Mesenchymal stem cell (in vitro differentiated cells and primary cell): ENCODE measurements at regions not wholly inside any gene's neighbourhood (a gene's known extent, or its start where the extent isn't known, plus 50 kb on each side); places are given as distances from the start of the nearest gene placed in this dataset.

ENCODE experiments used
- DNase-seq: peaks from one replicate; pipeline ENCODE4 v3.0.0-alpha.2; 2013
- H2AFZ ChIP-seq: one replicate; pipeline ENCODE4 v1.6.1; 2013; ENCODE audit warnings: low read depth, mild to moderate bottlenecking, control low read depth, inconsistent platforms, low read length, moderate library complexity
- H2AK5ac ChIP-seq: 2 replicates; pipeline ENCODE4 v1.6.1; 2013; ENCODE audit warnings: low read length, moderate library complexity, mild to moderate bottlenecking, inconsistent platforms; ENCODE audit not compliant: severe bottlenecking
- H2BK120ac ChIP-seq: one replicate; pipeline ENCODE4 v1.6.1; 2013; ENCODE audit warnings: low read depth, mild to moderate bottlenecking, inconsistent platforms, low read length, moderate library complexity
- H2BK12ac ChIP-seq, 2 experiments: one replicate each; pipeline ENCODE4 v1.6.1; 2013; ENCODE audit warnings: inconsistent platforms in 2 of 2, low read length in 2 of 2, mild to moderate bottlenecking in 2 of 2, moderate library complexity in 2 of 2, control low read depth in 1 of 2
- H2BK15ac ChIP-seq: one replicate; pipeline ENCODE4 v1.6.1; 2013; ENCODE audit warnings: mild to moderate bottlenecking, low read depth, inconsistent platforms; ENCODE audit not compliant: poor library complexity, severe bottlenecking
- H2BK5ac ChIP-seq: 2 replicates; pipeline ENCODE4 v1.6.1; 2013; ENCODE audit warnings: low read depth, mild to moderate bottlenecking, low read length, control low read depth, inconsistent platforms; ENCODE audit not compliant: poor library complexity, severe bottlenecking
- H3K14ac ChIP-seq, 2 experiments: one replicate each; pipeline ENCODE4 v1.6.1; 2013; ENCODE audit warnings: inconsistent platforms in 2 of 2, low read length in 2 of 2, control low read depth in 1 of 2, mild to moderate bottlenecking in 1 of 2, moderate library complexity in 1 of 2
- H3K18ac ChIP-seq, 2 experiments: one replicate each; pipeline ENCODE4 v1.6.1; 2013; ENCODE audit warnings: inconsistent platforms in 2 of 2, low read length in 2 of 2, control low read depth in 1 of 2, low read depth in 1 of 2, mild to moderate bottlenecking in 1 of 2
- H3K23ac ChIP-seq, 2 experiments: one replicate each; pipeline ENCODE4 v1.6.1; 2013; ENCODE audit warnings: inconsistent platforms in 2 of 2, low read length in 2 of 2, mild to moderate bottlenecking in 2 of 2, moderate library complexity in 2 of 2, control low read depth in 1 of 2
- H3K27ac ChIP-seq: 2 replicates; pipeline ENCODE4 v1.5.1; 2013; ENCODE audit warnings: mild to moderate bottlenecking, moderate library complexity, low read length, control low read depth, inconsistent platforms; ENCODE audit not compliant: poor library complexity, severe bottlenecking
- H3K27me3 ChIP-seq, 2 experiments: 2 replicates each; pipeline versions ENCODE4 v1.6.1 to v1.7.0; 2013; ENCODE audit warnings: low read length in 2 of 2, mild to moderate bottlenecking in 2 of 2, moderate library complexity in 2 of 2, control low read depth in 1 of 2, inconsistent platforms in 1 of 2; ENCODE audit not compliant: control insufficient read depth in 1 of 2, insufficient read depth in 1 of 2
- H3K36me3 ChIP-seq, 2 experiments: 2 replicates each; pipeline versions ENCODE4 v1.6.1 to v1.7.0; 2013; ENCODE audit warnings: low read length in 2 of 2, control low read depth in 1 of 2, inconsistent platforms in 1 of 2, low read depth in 1 of 2, mild to moderate bottlenecking in 1 of 2; ENCODE audit not compliant: insufficient read depth in 2 of 2, control insufficient read depth in 1 of 2
- H3K4ac ChIP-seq, 2 experiments: one replicate each; pipeline ENCODE4 v1.6.1; 2013; ENCODE audit warnings: inconsistent platforms in 2 of 2, low read length in 2 of 2, mild to moderate bottlenecking in 2 of 2, moderate library complexity in 2 of 2, control low read depth in 1 of 2, low read depth in 1 of 2
- H3K4me1 ChIP-seq: 2 replicates; pipeline ENCODE4 v1.6.1; 2013; ENCODE audit warnings: low read depth, low read length, control low read depth; ENCODE audit not compliant: control insufficient read depth, insufficient read depth
- H3K4me2 ChIP-seq: 2 replicates; pipeline ENCODE4 v1.6.1; 2013; ENCODE audit warnings: low read length, mild to moderate bottlenecking, inconsistent platforms; ENCODE audit not compliant: poor library complexity, severe bottlenecking
- H3K4me3 ChIP-seq, 2 experiments: 2 replicates each; pipeline versions ENCODE4 v1.5.1 to v1.7.0; 2013; ENCODE audit warnings: low read length in 2 of 2, mild to moderate bottlenecking in 2 of 2, control low read depth in 1 of 2, low read depth in 1 of 2; ENCODE audit not compliant: insufficient read depth in 1 of 2
- H3K79me1 ChIP-seq: replicated peaks from 2 replicates; pipeline ENCODE4 v1.6.1; 2013; ENCODE audit warnings: mild to moderate bottlenecking, control low read depth, low read length, inconsistent platforms; ENCODE audit not compliant: poor library complexity, severe bottlenecking
- H3K9ac ChIP-seq: 2 replicates; pipeline ENCODE4 v1.7.0; 2013; ENCODE audit warnings: mild to moderate bottlenecking, low read length, moderate library complexity
- H3K9me3 ChIP-seq: 2 replicates; pipeline ENCODE4 v1.7.0; 2013; ENCODE audit warnings: mild to moderate bottlenecking, low read length; ENCODE audit not compliant: control insufficient read depth
- H4K8ac ChIP-seq: one replicate; pipeline ENCODE4 v1.6.1; 2013; ENCODE audit warnings: inconsistent platforms, mild to moderate bottlenecking, low read length, moderate library complexity
- H4K91ac ChIP-seq: one replicate; pipeline ENCODE4 v1.6.1; 2013; ENCODE audit warnings: mild to moderate bottlenecking, low read length, inconsistent platforms
- WGBS: methylation state at CpG from one replicate; pipeline ENCODE4 v1.1.7; 2013; ENCODE audit warnings: mixed read lengths; 5-methylcytosine and 5-hydroxymethylcytosine counted together

DNA sequence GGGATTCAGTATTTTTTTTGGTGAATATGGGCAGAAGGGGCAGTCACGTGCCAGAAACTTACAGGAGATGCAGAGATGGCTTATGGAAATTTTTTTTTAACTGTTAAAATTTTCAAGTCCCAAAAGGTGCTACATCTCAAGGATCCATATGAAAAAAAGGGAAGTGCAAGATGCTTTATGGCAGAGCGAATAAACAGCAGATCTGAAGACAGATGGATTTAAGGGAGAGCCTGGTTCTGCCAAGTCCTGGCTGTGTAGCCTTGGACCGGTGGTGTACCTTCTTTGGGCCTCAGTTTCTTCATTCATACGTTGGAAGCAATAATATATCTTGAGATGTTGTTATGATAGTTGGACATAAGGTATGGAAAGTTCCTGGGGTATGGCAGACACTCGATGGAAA, 91.5 kb upstream of the ARRDC4 start:
- H3K4me1 ChIP-seq = no peaks in the 10 kb centered on the region
- WGBS = 50% methylated on average over 5 of the region's 5 CpGs
- H3K4me2 ChIP-seq = no peak overlapping the region
- no peak overlapping the region for H4K91ac ChIP-seq
- no peak overlapping the region for H2AFZ ChIP-seq
- H2BK12ac ChIP-seq = no peak overlapping the region
- H3K79me1 ChIP-seq = no peaks in the 10 kb centered on the region
- no peak for DNase-seq
- H3K27me3 ChIP-seq = no peaks in the 10 kb centered on the region
- H2BK5ac ChIP-seq = no peak overlapping the region
- H3K18ac ChIP-seq = no peak overlapping the region
- no peak overlapping the region for H2BK120ac ChIP-seq
- no peak overlapping the region for H3K14ac ChIP-seq
- H3K36me3 ChIP-seq = no peaks in the 10 kb centered on the region
- no peak overlapping the region for H2AK5ac ChIP-seq
- H2BK15ac ChIP-seq = no peak overlapping the region
- no peak overlapping the region for H3K4ac ChIP-seq
- H3K9me3 ChIP-seq = peaks cover 2% of the 10 kb centered on the region
- no peak overlapping the region for H3K9ac ChIP-seq
- H4K8ac ChIP-seq = no peak overlapping the region
- H3K23ac ChIP-seq = no peak overlapping the region
- no peak overlapping the region for H3K4me3 ChIP-seq
- no peak overlapping the region for H3K27ac ChIP-seq

GRCh38 chr15:97870771-97871170, 89.7 kb upstream of the ARRDC4 start:
- whole genome bisulfite sequencing = 94% methylated on average over 1 of the region's 3 CpGs

DNA sequence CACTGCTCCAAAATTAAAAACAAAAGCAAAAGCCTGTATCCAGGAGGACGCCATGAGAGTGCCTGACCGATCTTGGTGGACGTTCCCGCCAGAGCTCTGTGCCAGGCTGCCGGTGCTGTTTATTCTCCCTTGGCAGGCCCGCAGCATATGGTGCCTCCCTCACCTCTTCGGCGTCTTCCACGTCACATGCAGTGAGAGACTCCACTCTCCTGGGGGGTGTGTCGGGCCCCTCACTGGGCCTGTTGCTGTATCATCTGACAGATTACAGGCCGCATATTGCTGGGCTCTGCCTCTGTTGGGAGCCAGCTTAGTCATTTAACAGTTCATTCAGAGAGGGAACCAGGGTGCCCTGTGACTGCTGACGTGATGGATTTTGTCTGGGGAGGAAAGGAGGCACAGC, 86.4 kb upstream of the ARRDC4 start:
- no peak overlapping the region for H2BK15ac ChIP-seq
- no peaks in the 10 kb centered on the region for H3K9me3 ChIP-seq
- H3K14ac ChIP-seq = no peak overlapping the region
- H2BK12ac ChIP-seq = no peak overlapping the region
- 85% methylated on average over 12 of the region's 12 CpGs for WGBS
- no peak overlapping the region for H2BK5ac ChIP-seq
- no peak overlapping the region for H3K4ac ChIP-seq
- H3K23ac ChIP-seq = no peak overlapping the region
- no peak overlapping the region for H3K18ac ChIP-seq
- H3K27ac ChIP-seq = no peak overlapping the region
- no peak overlapping the region for H4K8ac ChIP-seq
- H2BK120ac ChIP-seq = no peak overlapping the region
- H2AK5ac ChIP-seq = no peak overlapping the region
- no peak overlapping the region for H2AFZ ChIP-seq
- no peaks in the 10 kb centered on the region for H3K36me3 ChIP-seq
- no peak overlapping the region for H3K4me3 ChIP-seq
- DNase-seq = no peak
- no peaks in the 10 kb centered on the region for H3K79me1 ChIP-seq
- H3K4me1 ChIP-seq = no peaks in the 10 kb centered on the region
- no peaks in the 10 kb centered on the region for H3K27me3 ChIP-seq
- no peak overlapping the region for H3K9ac ChIP-seq
- no peak overlapping the region for H4K91ac ChIP-seq
- no peak overlapping the region for H3K4me2 ChIP-seq

More at GRCh38 chr15:97870771-97871170, 89.7 kb upstream of the ARRDC4 start:
- no peak for DNase-seq
- Histone ChIP-seq H3K4me3 (no peak overlapping the region), H3K79me1 (no peaks in the 10 kb centered on the region), H3K36me3 (no peaks in the 10 kb centered on the region), H2BK15ac (no peak overlapping the region), H2BK5ac (no peak overlapping the region), H2BK120ac (no peak overlapping the region), H3K27me3 (no peaks in the 10 kb centered on the region), H2AFZ (no peak overlapping the region), H3K14ac (no peak overlapping the region), H4K91ac (no peak overlapping the region), H2BK12ac (no peak overlapping the region), H2AK5ac (no peak overlapping the region), H3K18ac (no peak overlapping the region), H4K8ac (no peak overlapping the region), H3K4ac (no peak overlapping the region), H3K9me3 (no peaks in the 10 kb centered on the region), H3K27ac (no peak overlapping the region), H3K4me2 (no peak overlapping the region), H3K4me1 (no peaks in the 10 kb centered on the region), H3K9ac (no peak overlapping the region), H3K23ac (no peak overlapping the region)

DNA sequence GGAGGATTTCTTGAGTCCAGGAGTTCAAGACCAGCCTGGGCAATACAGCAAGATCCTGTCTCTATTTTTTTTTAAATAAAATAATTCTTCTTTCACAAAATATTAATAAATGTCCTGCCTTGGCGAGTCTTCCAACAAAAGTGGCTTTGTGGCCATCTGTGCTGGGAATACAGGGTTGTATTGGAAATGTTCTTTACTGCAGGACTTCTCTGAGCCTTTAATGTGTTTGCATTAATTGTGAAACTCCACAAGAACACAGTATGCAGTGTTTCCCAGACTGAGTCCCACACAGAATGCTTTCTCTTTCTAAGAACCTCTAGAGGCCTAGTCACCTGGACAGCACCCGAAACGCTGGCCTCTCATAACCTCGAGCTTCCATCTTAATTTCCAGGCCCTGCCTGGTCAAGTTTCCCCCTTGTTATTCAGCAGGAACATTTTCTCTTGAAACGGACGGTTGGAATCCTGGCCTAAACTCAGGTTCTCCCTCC, 85.4 kb upstream of the ARRDC4 start:
- Histone ChIP-seq H3K4me3 (no peak overlapping the region), H3K4me2 (no peak overlapping the region), H3K27me3 (no peaks in the 10 kb centered on the region), H3K36me3 (no peaks in the 10 kb centered on the region), H3K14ac (no peak overlapping the region), H3K9me3 (no peaks in the 10 kb centered on the region), H3K4ac (no peak overlapping the region), H3K18ac (no peak overlapping the region), H2BK15ac (no peak overlapping the region), H2BK120ac (no peak overlapping the region), H2BK12ac (no peak overlapping the region), H2BK5ac (no peak overlapping the region), H3K27ac (no peak overlapping the region), H3K4me1 (no peaks in the 10 kb centered on the region), H2AFZ (no peak overlapping the region), H3K9ac (no peak overlapping the region), H3K23ac (no peak overlapping the region), H2AK5ac (no peak overlapping the region), H4K8ac (no peak overlapping the region), H3K79me1 (no peaks in the 10 kb centered on the region), H4K91ac (no peak overlapping the region)
- 71% methylated on average over 6 of the region's 6 CpGs for WGBS
- DNase-seq = no peak
